K562 (cell line): ENCODE measurements at regions not wholly inside any gene's neighbourhood (a gene's known extent, or its start where the extent isn't known, plus 50 kb on each side); places are given as distances from the start of the nearest gene placed in this dataset.

Experiments
- ATAC-seq: fragments of 200-7000 bp; cut with Tn5 transposase; 3 replicates; pipeline ENCODE4 v1.9.1; 2020; ENCODE audit warnings: moderate library complexity
- BruUV-seq: library from RNA; stranded (reverse); fragments of 400-500 nt; replicated peaks from 2 replicates; lab custom pipeline; 2021; lab: Mats Ljungman, UMichigan
- CTCF ChIA-PET: fragments of 300-600 bp; formaldehyde crosslinking; extraction: SDS; loops from one replicate; lab custom pipeline; 2021; ENCODE audit warnings: low intra/inter-chr PET ratio; lab: Yijun Ruan, JAX
- POLR2A ChIA-PET: fragments of 300-600, 350-650 bp; sonication (Branson Sonifier 250); formaldehyde crosslinking; extraction: SDS; loops from one replicate; lab custom pipeline; 2021; ENCODE audit warnings: antibody characterized with exemption, inconsistent platforms; lab: Yijun Ruan, JAX
- DNase-seq, 4 experiments: peaks; one replicate each; pipeline versions ENCODE4 v3.0.0 to v3.0.0-alpha.2; 2011 to 2018; ENCODE audit warnings: low spot score in 3 of 4, mixed read lengths in 3 of 4; ENCODE audit errors: extremely low read depth in 1 of 4
- FAIRE-seq: peaks from 2 replicates; lab custom pipeline; 2011; peaks lifted over from hg19 to GRCh38; lab: Jason Lieb, UNC
- H2AFZ ChIP-seq: 2 replicates; pipeline ENCODE4 v1.6.0; 2011; ENCODE audit warnings: low read depth, low read length, control low read depth, inconsistent platforms
- H3K27ac ChIP-seq: fragments of 200-600 bp; 3 replicates; pipeline ENCODE4 v1.8.0; 2011; ENCODE audit warnings: low read depth, mild to moderate bottlenecking, control low read depth, inconsistent platforms, low read length, moderate library complexity, mixed read lengths; ENCODE audit errors: extremely low read depth
- H3K27me3 ChIP-seq, 2 experiments: fragments of 300-600 bp in 1 of 2; 2 replicates in 1 of 2; 3 replicates in 1 of 2; pipeline versions ENCODE4 v1.6.0 to v1.8.0; 2011; ENCODE audit warnings: inconsistent platforms in 2 of 2, low read length in 2 of 2, mild to moderate bottlenecking in 1 of 2, mixed read lengths in 1 of 2, moderate library complexity in 1 of 2; ENCODE audit not compliant: control insufficient read depth in 2 of 2, insufficient read depth in 2 of 2
- H3K36me3 ChIP-seq: fragments of 300-600 bp; 3 replicates; pipeline ENCODE4 v1.8.0; 2011; ENCODE audit warnings: mild to moderate bottlenecking, low read length, inconsistent platforms; ENCODE audit not compliant: control insufficient read depth, insufficient read depth
- H3K4me1 ChIP-seq, 2 experiments: fragments of 200-600 bp in 1 of 2; replicated peaks in 1 of 2; 2 replicates in 1 of 2; 3 replicates in 1 of 2; pipeline versions ENCODE4 v1.5.1 to v1.8.0; 2011; ENCODE audit warnings: inconsistent platforms in 2 of 2, low read length in 2 of 2, mild to moderate bottlenecking in 1 of 2, mixed read lengths in 1 of 2, moderate library complexity in 1 of 2; ENCODE audit not compliant: control insufficient read depth in 2 of 2, insufficient read depth in 2 of 2
- H3K4me2 ChIP-seq: 2 replicates; pipeline ENCODE4 v1.6.1; 2011; ENCODE audit warnings: low read length, control low read depth, inconsistent platforms, mixed read lengths; ENCODE audit not compliant: insufficient read depth
- H3K4me3 ChIP-seq: fragments of 200-600 bp; sonication (generic), shearing (Covaris generic); 2 replicates; pipeline ENCODE4 v1.5.1; 2016; ENCODE audit warnings: control low read depth, inconsistent platforms
- H3K79me2 ChIP-seq: fragments of 200-600 bp; 3 replicates; pipeline ENCODE4 v1.8.0; 2011; ENCODE audit warnings: low read length, inconsistent platforms; ENCODE audit not compliant: control insufficient read depth, insufficient read depth
- H3K9ac ChIP-seq, 2 experiments: 2 replicates each; pipeline versions ENCODE4 v1.6.0 to v1.6.1; 2011; ENCODE audit warnings: low read depth in 2 of 2, low read length in 2 of 2, control low read depth in 1 of 2, inconsistent platforms in 1 of 2, mild to moderate bottlenecking in 1 of 2, mixed read lengths in 1 of 2; ENCODE audit not compliant: insufficient read depth in 1 of 2
- H3K9me1 ChIP-seq: one replicate; pipeline ENCODE4 v1.6.0; 2011; ENCODE audit warnings: inconsistent platforms, mild to moderate bottlenecking, low read length, moderate library complexity; ENCODE audit not compliant: control insufficient read depth, insufficient read depth
- H3K9me3 ChIP-seq: replicated peaks from 2 replicates; pipeline ENCODE4 v1.5.1; 2011; ENCODE audit warnings: low read depth, low read length, inconsistent platforms; ENCODE audit not compliant: control insufficient read depth, insufficient read depth
- H4K20me1 ChIP-seq: replicated peaks from 2 replicates; pipeline ENCODE4 v1.6.1; 2011; ENCODE audit warnings: low read length, inconsistent platforms, mixed read lengths; ENCODE audit not compliant: control insufficient read depth, insufficient read depth
- CC2D1A ChIP-seq: fragments of 450-650 bp; IDR thresholded peaks from 2 replicates; pipeline ENCODE4 v1.6.1; 2017; ENCODE audit warnings: mild to moderate bottlenecking
- FOXK2 ChIP-seq, 2 experiments: fragments of 450-650 bp; IDR thresholded peaks in 1 of 2; conservative IDR thresholded peaks in 1 of 2; 2 replicates each; pipeline ENCODE4 v1.6.1; 2016; ENCODE audit warnings: low read depth in 2 of 2, mild to moderate bottlenecking in 1 of 2
- GABPA ChIP-seq: fragments of 200-800 bp; sonication (Bioruptor generic); conservative IDR thresholded peaks from 2 replicates; pipeline ENCODE4 v1.6.1; 2016; ENCODE audit warnings: low read depth, missing genetic modification characterization, missing compliant biosample characterization
- MECOM ChIP-seq: fragments of 250-450 bp; sonication (Bioruptor Pico); IDR thresholded peaks from 2 replicates; pipeline ENCODE4 v1.8.0; 2022; ENCODE audit warnings: inconsistent platforms
- MXD1 ChIP-seq: fragments of 250-450 bp; sonication (Bioruptor Pico); IDR thresholded peaks from 2 replicates; pipeline ENCODE4 v1.8.0; 2021; ENCODE audit warnings: borderline replicate concordance, mild to moderate bottlenecking, moderate library complexity; ENCODE audit not compliant: poor library complexity, severe bottlenecking
- NFYB ChIP-seq: IDR thresholded peaks from 2 replicates; pipeline ENCODE4 v1.6.1; 2011; ENCODE audit warnings: mild to moderate bottlenecking, moderate library complexity; ENCODE audit not compliant: insufficient read length; ENCODE audit errors: extremely low read depth
- PCBP1 ChIP-seq: fragments of 200-400 bp; formaldehyde crosslinking; IDR thresholded peaks from 2 replicates; pipeline ENCODE4 v1.6.1; 2018; ENCODE audit warnings: mild to moderate bottlenecking, low read depth, low read length; ENCODE audit not compliant: poor library complexity, severe bottlenecking
- POLR2AphosphoS5 ChIP-seq: IDR thresholded peaks from 2 replicates; pipeline ENCODE4 v1.6.1; 2011; ENCODE audit warnings: mild to moderate bottlenecking, low read depth, low read length, moderate library complexity; ENCODE audit not compliant: control insufficient read depth, insufficient read depth
- PRMT5 ChIP-seq: sonication (generic); formaldehyde crosslinking; IDR thresholded peaks from 2 replicates; pipeline ENCODE4 v1.5.0; 2020; ENCODE audit warnings: missing genetic modification reagents
- SIN3A ChIP-seq, 2 experiments: fragments of 150-350 bp in 1 of 2; IDR thresholded peaks; 2 replicates each; pipeline ENCODE4 v1.6.1; 2011 to 2016; ENCODE audit warnings: borderline replicate concordance in 2 of 2, low read depth in 2 of 2, low read length in 2 of 2, mild to moderate bottlenecking in 2 of 2, moderate library complexity in 2 of 2; ENCODE audit not compliant: control insufficient read depth in 1 of 2
- SLC30A9 ChIP-seq: fragments of 250-450 bp; sonication (Bioruptor Pico); IDR thresholded peaks from 2 replicates; pipeline ENCODE4 v1.8.0; 2022; ENCODE audit warnings: mild to moderate bottlenecking, moderate library complexity
- TARDBP ChIP-seq: fragments of 450-650 bp; IDR thresholded peaks from 2 replicates; pipeline ENCODE4 v1.6.1; 2016
- ZBTB7A ChIP-seq: IDR thresholded peaks from 2 replicates; pipeline ENCODE4 v1.6.1; 2011; ENCODE audit warnings: low read depth, mild to moderate bottlenecking, low read length, moderate library complexity, borderline replicate concordance; ENCODE audit not compliant: control insufficient read depth
- ZC3H11A ChIP-seq: IDR thresholded peaks from 2 replicates; pipeline ENCODE4 v1.6.1; 2012; ENCODE audit warnings: low read depth, low read length, improper control_type of control experiment
- ZNF384 ChIP-seq: IDR thresholded peaks from 2 replicates; pipeline ENCODE4 v1.6.1; 2012; ENCODE audit warnings: low read depth, low read length, improper control_type of control experiment
- ZNF778 ChIP-seq: fragments of 450-650 bp; formaldehyde crosslinking; IDR thresholded peaks from 2 replicates; pipeline ENCODE4 v1.4.0; 2020; ENCODE audit warnings: mild to moderate bottlenecking, moderate library complexity
- WGBS: fragments of 100-300 bp; shearing (Covaris generic); methylation state at CpG from one replicate; pipeline ENCODE4 v1.1.6; 2016; ENCODE audit warnings: low coverage, mixed read lengths; ENCODE audit not compliant: insufficient coverage; ENCODE audit errors: missing lambda C conversion rate; 5-methylcytosine and 5-hydroxymethylcytosine counted together
- in situ Hi-C: fragments of 300-500 bp; cut with MboI; formaldehyde crosslinking; loops from 4 replicates; pipeline ENCODE4 v1.15.0; 2018; ENCODE audit warnings: inconsistent platforms, mixed read lengths
- intact Hi-C: fragments of 100-400 bp; cut with micrococcal nuclease; formaldehyde crosslinking; loops from 2 replicates; pipeline ENCODE4 v1.14.2; 2022
- TF ChIP-seq, protein P1 (sequence below): fragments of 450-650 bp; IDR thresholded peaks from 2 replicates; pipeline ENCODE4 v1.6.1; 2016; ENCODE audit warnings: mild to moderate bottlenecking

DNA sequence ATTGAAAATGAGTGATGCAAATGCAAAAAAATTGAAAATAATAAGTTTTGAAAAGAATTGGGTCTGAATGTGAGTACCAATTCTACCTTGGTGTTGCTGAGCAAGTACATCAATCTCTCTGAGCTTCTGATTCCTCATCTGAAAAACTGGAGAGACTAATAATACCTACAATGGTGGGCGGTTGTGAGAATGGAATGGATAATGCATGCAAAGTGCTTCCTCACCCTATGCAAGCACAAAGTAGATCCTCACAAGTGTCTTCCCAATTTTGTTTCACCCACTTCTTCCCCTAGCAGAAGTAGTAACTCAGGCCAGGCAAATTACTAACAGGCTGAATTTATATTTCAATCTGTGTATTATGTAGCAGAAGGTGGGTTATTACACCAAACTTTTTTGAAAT, 191.7 kb upstream of the PIK3C3 start (continued):
- TF ChIP-seq SLC30A9 (CRISPR knock-in tag), result no peak

GRCh38 chr18:41761333-41762018, 193.6 kb upstream of the PIK3C3 start:
- Histone ChIP-seq H3K27me3 (no peaks in the 10 kb centered on the region), H3K27ac (no peak overlapping the region), H3K9me3 (no peaks in the 10 kb centered on the region), H3K4me1 (no peaks in the 10 kb centered on the region), H3K9me1 (no peaks in the 10 kb centered on the region), H3K36me3 (no peaks in the 10 kb centered on the region), H3K4me3 (no peak overlapping the region), H2AFZ (no peak overlapping the region), H4K20me1 (no peaks in the 10 kb centered on the region), H3K4me2 (no peak overlapping the region), H3K9ac (no peak overlapping the region), H3K79me2 (no peaks in the 10 kb centered on the region)
- BruUV-seq, result no TSS peak
- no peak for FAIRE-seq
- 2% methylated on average over 2 of the region's 2 CpGs for WGBS
- ATAC-seq, result no peak
- intact Hi-C loops (no loop called here), in situ Hi-C loops (no loop called here)
- DNase-seq, result no peak
- ChIA-PET CTCF (no interaction called here), POLR2A (no interaction called here)
- no peak for TF ChIP-seq MECOM (CRISPR knock-in tag)
- TF ChIP-seq ZNF778, result no peak
- TF ChIP-seq POLR2AphosphoS5, result no peak
- TF ChIP-seq SIN3A (IDR thresholded peaks at IDR 0.05; ENCODE audit: borderline replicate concordance in 2 of 2, control insufficient read depth in 1 of 2, low read depth in 2 of 2, low read length in 2 of 2), result no peak
- no peak for TF ChIP-seq CC2D1A
- TF ChIP-seq PCBP1, result no peak
- no peak for TF ChIP-seq TARDBP
- TF ChIP-seq PRMT5, result no peak
- no peak for TF ChIP-seq ZBTB7A
- TF ChIP-seq GABPA (tag), result no peak
- no peak for TF ChIP-seq MXD1
- no peak for TF ChIP-seq NFYB
- TF ChIP-seq, protein P1, sequence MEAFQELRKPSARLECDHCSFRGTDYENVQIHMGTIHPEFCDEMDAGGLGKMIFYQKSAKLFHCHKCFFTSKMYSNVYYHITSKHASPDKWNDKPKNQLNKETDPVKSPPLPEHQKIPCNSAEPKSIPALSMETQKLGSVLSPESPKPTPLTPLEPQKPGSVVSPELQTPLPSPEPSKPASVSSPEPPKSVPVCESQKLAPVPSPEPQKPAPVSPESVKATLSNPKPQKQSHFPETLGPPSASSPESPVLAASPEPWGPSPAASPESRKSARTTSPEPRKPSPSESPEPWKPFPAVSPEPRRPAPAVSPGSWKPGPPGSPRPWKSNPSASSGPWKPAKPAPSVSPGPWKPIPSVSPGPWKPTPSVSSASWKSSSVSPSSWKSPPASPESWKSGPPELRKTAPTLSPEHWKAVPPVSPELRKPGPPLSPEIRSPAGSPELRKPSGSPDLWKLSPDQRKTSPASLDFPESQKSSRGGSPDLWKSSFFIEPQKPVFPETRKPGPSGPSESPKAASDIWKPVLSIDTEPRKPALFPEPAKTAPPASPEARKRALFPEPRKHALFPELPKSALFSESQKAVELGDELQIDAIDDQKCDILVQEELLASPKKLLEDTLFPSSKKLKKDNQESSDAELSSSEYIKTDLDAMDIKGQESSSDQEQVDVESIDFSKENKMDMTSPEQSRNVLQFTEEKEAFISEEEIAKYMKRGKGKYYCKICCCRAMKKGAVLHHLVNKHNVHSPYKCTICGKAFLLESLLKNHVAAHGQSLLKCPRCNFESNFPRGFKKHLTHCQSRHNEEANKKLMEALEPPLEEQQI, result no peak
- no peak for TF ChIP-seq FOXK2 (conservative IDR thresholded peaks at IDR 0.05 in 1 of 2, IDR thresholded peaks at IDR 0.05 in 1 of 2; ENCODE audit: low read depth in 2 of 2)
- no peak for TF ChIP-seq ZNF384
- no peak for TF ChIP-seq ZC3H11A
